Loucy (cell line): ENCODE measurements at regions not wholly inside any gene's neighbourhood (a gene's known extent, or its start where the extent isn't known, plus 50 kb on each side); places are given as distances from the start of the nearest gene placed in this dataset.

ENCODE experiments used
- CTCF ChIP-seq: fragments of 200-600 bp; sonication (generic); conservative IDR thresholded peaks from 2 replicates; pipeline ENCODE4 v1.5.1; 2014; ENCODE audit warnings: mild to moderate bottlenecking, antibody characterized with exemption, low read length
- EZH2phosphoT487 ChIP-seq: fragments of 200-600 bp; IDR thresholded peaks from 2 replicates; pipeline ENCODE4 v1.6.1; 2018; ENCODE audit warnings: antibody characterized with exemption, mild to moderate bottlenecking, moderate library complexity, borderline replicate concordance

GRCh38 chr12:90512518-90512917 lies 442.5 kb downstream of the CCER1 start:
- TF ChIP-seq CTCF (no peak), EZH2phosphoT487 (no peak)
